Progenitor cell of endocrine pancreas (in vitro differentiated cells): ENCODE measurements at regions not wholly inside any gene's neighbourhood (a gene's known extent, or its start where the extent isn't known, plus 50 kb on each side); places are given as distances from the start of the nearest gene placed in this dataset.

Experiments
- DNase-seq: peaks from one replicate; pipeline ENCODE4 v3.0.0; 2021; ENCODE audit warnings: low spot score; ENCODE audit not compliant: unreplicated experiment
- H3K27ac Mint-ChIP-seq: 2 replicates; pipeline ENCODE4 v1.8.0; 2021; ENCODE audit warnings: mild to moderate bottlenecking, moderate library complexity, mixed read lengths
- H3K27me3 Mint-ChIP-seq: 2 replicates; pipeline ENCODE4 v1.8.0; 2021; ENCODE audit warnings: mixed read lengths
- H3K36me3 Mint-ChIP-seq: 2 replicates; pipeline ENCODE4 v1.8.0; 2022; ENCODE audit warnings: mixed read lengths; ENCODE audit not compliant: insufficient read depth
- H3K4me1 Mint-ChIP-seq: 2 replicates; pipeline ENCODE4 v1.8.0; 2021; ENCODE audit warnings: low read depth, mixed read lengths
- H3K4me3 Mint-ChIP-seq: 2 replicates; pipeline ENCODE4 v1.8.0; 2021; ENCODE audit warnings: low read depth, mild to moderate bottlenecking, moderate library complexity, mixed read lengths
- H3K9me3 Mint-ChIP-seq: 2 replicates; pipeline ENCODE4 v1.8.0; 2021; ENCODE audit warnings: low read depth, mixed read lengths
- CTCF ChIP-seq: fragments of 200-600 bp; sonication (generic); IDR thresholded peaks from one replicate; pipeline ENCODE4 v1.5.0; 2021; ENCODE audit warnings: antibody characterized with exemption, mild to moderate bottlenecking; ENCODE audit not compliant: unreplicated experiment

- no peak overlapping the region for H3K27ac Mint-ChIP-seq
- H3K4me1 Mint-ChIP-seq: peaks cover 14% of the 10 kb centered on the region
- peaks cover 21% of the 10 kb centered on the region for H3K9me3 Mint-ChIP-seq
- no peak for DNase-seq
- no peaks in the 10 kb centered on the region for H3K27me3 Mint-ChIP-seq
- no peak overlapping the region for H3K4me3 Mint-ChIP-seq
- H3K36me3 Mint-ChIP-seq: peaks cover 2% of the 10 kb centered on the region
- no peak for TF ChIP-seq CTCF
These were observed 246.6 kb downstream of the NHLRC3 start for GRCh38 chr13:39284801-39285388.
